NCI-H526 treated with DMSO at 0.1 percent for 48 hours (cell line): ENCODE measurements at regions not wholly inside any gene's neighbourhood (a gene's known extent, or its start where the extent isn't known, plus 50 kb on each side); places are given as distances from the start of the nearest gene placed in this dataset.

Source experiments
- DNase-seq: peaks from one replicate; lab custom pipeline; 2025; lab: John Stamatoyannopoulos, UW

- no peak for DNase-seq
Measured at GRCh38 chr1:29488794-29489311, 252.5 kb downstream of the PTPRU start.

GRCh38 chr1:29488086-29488793 lies 251.9 kb downstream of the PTPRU start:
- DNase-seq, result no peak

GRCh38 chr1:29487291-29487690 lies 251.0 kb downstream of the PTPRU start:
- DNase-seq, result no peak

GRCh38 chr1:29485096-29485925 lies 249.0 kb downstream of the PTPRU start:
- no peak for DNase-seq

DNA sequence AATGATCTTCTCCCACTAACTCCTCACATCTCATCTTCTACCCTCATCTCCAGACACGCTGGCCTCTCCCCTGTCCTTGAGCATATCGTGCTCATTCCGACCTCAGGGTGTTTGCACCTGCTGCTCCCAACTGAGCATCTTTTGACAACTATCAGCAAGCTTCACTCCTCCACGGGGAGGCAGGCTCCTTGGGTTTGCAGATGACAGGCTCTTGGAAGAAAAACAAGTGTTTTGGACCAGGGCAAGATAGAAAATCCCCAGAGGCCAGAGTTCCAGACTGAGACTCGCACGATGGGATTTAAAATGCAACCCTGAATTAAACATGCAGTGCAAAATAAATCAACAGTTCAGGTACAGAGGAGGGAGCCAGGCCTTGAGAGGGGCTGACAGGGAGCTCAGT lies 246.7 kb downstream of the PTPRU start:
- no peak for DNase-seq

- DNase-seq, result no peak
Measured at GRCh38 chr1:29482064-29482463, 245.7 kb downstream of the PTPRU start.

DNA sequence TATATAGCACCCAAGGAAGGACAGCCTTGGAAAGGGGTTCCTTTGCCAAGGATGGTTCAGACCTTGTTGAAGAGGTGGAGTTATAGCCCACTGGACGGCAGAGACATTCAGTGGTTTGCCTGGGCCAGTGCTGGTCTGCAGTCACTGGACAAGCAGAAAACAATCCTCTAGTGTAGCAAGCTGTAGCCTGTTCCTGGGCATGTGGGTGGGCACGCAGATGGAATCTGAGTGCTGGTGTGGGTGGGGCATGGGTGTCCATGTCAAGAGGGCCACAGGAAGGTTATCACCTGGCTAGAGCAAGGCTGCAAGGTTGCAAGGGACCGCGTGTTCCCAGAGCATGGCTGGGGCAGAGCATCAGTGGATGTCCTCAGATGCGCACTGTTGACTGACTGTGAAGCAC lies 244.7 kb downstream of the PTPRU start:
- DNase-seq, result no peak

DNA sequence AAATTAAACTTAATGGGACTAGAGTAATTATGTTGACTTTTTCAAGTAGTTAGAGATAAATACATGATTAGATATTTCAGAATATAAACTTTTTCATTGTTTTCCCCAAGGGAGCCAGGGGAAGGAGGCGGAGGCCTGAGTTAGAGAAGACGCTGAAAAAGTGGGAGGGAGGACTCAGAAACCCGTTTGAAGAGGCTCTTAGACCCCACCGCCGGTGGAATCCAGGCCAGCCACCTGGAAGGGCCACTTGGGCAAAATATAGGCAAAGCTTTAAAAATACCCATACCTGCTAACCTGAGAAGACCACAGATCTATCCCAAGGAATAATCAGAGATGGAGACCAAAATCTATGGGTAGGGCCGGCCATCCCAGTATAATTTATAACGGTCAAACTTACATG lies 242.6 kb downstream of the PTPRU start:
- DNase-seq, result no peak

GRCh38 chr1:29478151-29478791 lies 241.9 kb downstream of the PTPRU start:
- DNase-seq, result no peak

DNA sequence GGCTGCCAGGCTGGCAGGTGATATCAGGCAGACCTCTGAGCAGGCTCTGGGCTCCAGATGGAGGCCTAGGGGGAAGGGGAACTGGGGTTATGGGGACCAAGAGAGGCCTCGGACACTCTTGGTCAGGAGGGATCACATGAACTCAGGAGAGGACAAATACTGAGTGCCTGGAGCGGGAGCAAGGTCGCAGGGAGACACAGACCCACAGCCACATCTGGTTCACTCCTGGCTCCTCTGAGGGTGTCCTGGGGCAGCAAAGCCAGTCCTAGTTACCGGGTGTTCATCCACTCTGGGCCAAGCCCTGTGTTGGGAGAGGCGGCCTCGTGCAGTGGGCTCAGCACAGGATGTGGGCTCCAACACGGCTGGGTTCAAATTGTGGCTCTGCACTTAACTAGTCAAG lies 239.0 kb downstream of the PTPRU start:
- DNase-seq, result no peak

DNA sequence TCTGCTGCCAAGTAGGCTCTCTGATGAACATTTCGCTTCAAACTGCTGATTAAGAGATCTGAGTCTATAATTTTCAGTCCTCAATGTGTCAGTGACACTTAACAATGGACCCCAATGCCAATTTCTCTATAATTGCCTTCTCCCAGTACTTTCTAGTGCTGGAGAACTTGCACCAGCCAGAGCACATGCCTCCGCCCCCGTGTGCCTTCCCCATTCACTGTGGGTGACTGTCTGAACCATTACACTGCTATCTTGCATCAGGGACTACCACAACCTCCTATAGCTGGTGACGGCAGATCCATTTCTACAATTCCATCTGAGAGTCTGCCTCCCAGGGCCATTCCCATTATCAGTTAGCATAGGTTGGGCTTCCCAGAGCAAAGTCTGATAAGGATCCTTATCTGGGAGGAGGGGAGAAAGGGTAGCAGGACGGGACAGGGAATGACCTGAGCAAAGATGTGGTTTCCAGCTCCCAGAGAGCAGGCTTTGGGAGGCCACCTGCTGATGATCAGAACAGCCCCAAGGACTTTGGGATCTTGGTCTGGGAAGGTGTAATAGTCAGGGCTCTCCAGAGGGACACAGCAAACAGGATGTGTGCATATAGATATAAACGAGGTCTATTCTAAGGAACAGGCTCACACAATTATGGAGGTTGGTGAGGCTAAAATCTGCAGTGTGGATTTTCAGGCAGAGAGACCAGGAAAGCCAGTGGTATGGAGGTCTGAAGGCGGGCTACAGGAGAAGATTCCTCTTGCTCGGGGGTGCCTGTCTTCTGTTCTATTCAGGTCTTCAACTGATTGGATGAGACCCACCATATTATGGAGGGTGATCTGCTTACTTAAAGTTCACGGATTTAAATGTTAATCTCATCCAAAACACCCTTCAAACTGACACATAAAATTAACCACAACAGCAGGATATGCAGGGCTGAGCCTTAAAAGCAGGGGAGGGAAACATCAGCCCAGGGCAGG lies 238.2 kb downstream of the PTPRU start:
- DNase-seq, result no peak

DNA sequence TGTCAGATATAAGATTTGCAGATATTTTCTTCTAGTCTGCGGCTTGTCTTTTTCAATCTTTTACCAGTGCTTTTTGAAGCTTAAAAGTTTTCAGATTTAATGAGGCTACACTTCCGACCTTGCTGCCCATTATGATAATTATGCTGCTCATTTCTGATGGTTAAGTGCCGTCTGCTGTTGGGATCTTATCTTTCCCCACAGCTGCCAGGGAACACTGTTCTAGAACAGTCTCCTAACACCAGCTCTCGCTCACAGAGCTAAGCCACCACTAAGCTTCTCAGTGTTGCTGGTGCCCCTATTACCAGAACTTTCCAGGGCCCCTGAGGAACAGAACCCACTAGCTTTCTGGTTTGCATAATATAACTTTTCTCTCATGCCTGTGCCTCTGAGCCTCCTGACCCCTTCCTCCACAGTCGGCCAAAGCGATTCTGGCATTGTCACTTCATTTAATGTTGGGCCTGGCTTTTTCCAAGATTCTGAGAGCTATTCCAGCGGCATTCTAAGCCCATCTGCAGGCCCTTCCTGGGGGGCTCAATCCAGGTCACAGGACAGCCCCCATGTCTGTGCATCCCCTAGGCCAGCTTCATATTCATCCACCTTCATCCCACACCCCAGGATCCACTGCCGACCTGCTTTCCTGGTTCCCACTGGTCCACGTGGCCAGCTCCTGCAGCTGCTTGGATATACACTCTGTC lies 237.0 kb downstream of the PTPRU start:
- DNase-seq, result no peak

GRCh38 chr1:29471487-29472313 lies 235.4 kb downstream of the PTPRU start:
- DNase-seq, result no peak

GRCh38 chr1:29470788-29471119 lies 234.4 kb downstream of the PTPRU start:
- no peak for DNase-seq

DNA sequence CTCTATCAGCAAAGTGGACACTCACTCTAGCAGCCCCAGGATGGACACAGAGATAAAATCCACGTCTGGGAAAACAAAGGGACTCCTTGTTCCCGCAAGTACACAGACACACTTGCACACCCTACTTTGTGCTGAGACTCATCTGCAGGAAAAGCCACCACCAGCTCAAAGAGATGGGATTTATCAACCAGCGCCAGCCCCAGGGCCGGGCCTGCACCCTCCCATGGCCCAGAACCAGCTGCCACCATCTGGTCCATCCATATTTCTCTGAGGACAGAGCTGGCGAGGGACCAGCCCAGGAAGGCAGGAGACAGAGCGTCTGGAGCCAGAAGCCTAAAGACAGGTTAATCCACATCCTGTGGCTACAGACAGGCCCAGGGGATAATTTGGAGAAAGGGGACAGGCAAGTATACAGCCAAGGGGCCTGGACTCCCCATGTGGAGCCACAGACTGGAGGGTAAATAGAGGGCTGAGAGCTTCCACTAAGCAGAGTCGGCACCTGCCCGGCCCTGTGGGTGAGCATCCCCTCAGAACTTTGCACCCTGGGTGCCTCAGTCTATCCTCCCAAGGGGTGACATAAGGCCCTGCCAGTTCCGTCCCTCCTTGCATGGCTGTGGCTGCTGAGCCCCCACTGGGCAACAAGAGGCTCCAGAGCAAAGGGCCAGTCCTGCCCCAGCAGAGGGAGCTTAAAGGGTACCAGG lies 233.9 kb downstream of the PTPRU start:
- no peak for DNase-seq

DNA sequence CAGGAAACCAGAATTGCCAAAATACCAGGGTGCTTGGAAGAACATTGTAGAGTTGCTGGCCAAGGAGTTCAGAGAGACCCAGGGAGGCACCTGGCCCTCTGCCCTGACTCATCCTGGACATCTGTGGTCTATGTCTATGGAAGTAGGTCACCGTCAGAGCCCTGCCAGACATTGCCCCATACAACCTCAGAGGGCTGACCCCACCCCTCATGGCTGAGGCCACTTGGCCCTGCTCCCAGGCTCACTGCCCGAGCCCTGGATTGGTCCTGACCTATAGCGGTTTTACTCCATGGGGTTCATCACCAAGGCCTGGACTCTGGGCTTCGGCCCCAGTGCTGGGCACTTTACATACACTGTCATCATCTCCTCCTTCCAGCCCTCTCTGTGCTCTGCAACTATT lies 233.1 kb downstream of the PTPRU start:
- DNase-seq, result no peak

DNA sequence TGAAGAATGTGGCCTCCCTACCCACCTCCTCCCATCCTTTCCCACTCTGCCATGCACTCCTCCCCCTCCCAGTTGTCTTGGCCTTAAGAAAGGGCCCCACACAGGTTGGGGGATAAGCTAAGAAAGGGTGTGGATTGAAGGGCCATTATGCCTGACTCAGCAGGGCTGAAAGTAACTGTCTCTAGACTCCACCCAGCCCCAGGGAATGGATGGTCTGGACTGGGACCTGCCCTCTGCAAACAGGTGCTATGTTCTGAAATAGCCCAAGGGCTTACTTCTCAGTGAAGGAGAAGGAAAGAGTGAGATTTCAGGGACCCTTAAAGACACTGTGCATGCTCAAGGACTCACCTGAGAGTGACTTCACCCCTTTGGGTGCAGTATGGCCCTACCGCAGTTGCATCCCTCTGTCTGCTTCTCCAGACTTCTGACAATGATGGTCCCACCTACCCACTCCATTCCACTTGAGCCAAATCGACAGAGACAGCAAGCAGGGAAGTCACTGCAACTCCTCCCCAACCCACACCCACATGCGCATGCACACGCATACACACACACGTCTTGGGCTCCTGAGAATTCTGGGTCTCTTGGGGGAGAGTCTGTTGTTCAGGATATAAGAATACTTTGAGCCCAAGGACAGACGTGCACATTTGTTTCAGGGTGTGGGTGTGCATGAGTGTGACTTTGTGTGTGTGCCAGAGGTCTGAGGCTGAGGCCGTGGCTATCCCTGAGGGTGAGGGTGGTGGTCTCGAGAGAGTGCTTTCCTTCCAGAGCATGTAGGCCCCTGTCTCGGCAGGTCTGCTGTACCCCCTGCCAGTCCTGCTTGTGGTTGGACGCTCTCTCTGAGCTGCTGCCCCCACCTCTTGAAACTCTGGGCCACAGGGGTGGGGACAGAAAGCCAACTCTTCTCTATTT lies 231.9 kb downstream of the PTPRU start:
- DNase-seq, result no peak

DNA sequence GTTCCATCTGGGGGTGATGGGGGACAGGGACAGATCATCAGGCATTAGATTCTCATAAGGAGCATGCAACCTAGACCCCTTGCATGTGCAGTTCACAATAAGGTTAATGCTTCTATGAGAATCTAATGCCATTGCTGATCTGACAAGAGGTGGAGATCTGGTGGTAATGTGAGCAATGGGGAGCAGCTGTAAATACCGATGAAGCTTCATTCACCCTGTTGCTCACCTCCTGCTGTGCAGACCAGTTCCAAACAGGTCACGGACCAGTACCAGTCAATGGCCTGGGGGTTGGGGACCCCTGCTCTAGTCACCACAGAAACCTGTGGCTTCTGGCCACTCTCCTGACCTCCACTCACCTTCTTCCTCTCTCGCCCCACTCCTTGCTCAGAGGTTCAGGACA lies 229.9 kb downstream of the PTPRU start:
- DNase-seq, result no peak

GRCh38 chr1:29465755-29466154 lies 229.4 kb downstream of the PTPRU start:
- no peak for DNase-seq
